ENCODE measurements at regions not wholly inside any gene's neighbourhood (a gene's known extent, or its start where the extent isn't known, plus 50 kb on each side); places are given as distances from the start of the nearest gene placed in this dataset.

DNA sequence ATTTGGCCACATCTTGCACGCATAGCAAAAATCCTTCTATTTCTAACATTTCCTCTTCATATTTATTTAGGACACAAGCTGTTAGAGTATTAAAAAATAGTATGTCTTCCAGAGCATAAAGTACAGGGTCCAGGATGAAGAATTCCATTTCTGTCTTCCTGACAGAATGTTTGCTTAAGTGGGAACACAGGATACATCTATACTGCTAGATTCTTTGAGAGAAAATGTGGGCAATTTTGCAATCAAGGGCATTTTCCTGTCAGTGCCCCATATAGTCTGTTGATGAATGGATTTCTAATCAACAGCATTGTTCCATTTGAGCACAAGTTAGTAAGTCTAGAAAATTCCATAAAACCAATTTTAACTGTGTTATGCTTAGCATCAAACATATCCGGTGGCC, 409.9 kb downstream of the CPS1 start (continued):
- TF ChIP-seq KDM4A (IDR thresholded peaks at IDR 0.05; ENCODE audit: low read depth, low read length, severe bottlenecking) (no peak), GTF2F1 (IDR thresholded peaks at IDR 0.05; ENCODE audit: borderline replicate concordance, low read depth, low read length) (no peak)
